Activated T-helper 17 cell treated with anti-CD3 and anti-CD28 coated beads, Interleukin-2, amount 50 U/mL, for 72 hours (primary cell): ENCODE measurements at regions not wholly inside any gene's neighbourhood (a gene's known extent, or its start where the extent isn't known, plus 50 kb on each side); places are given as distances from the start of the nearest gene placed in this dataset.
"Not testable (repeated sequence)": the region's sequence is repeated elsewhere in the genome, so short reads cannot be mapped to it uniquely, and the experiment has no call there.

Experiments used
- ATAC-seq: fragments of 150-1000 bp; cut with Tn5 transposase; replicated peaks from 2 replicates; pipeline ENCODE4 v1.10.0; 2021; ENCODE audit warnings: mild to moderate bottlenecking, moderate library complexity
- H3K27ac Mint-ChIP-seq: one replicate; pipeline ENCODE4 v1.8.0; 2022; ENCODE audit warnings: mixed read lengths
- H3K27me3 Mint-ChIP-seq: one replicate; pipeline ENCODE4 v1.8.0; 2022; ENCODE audit warnings: mixed read lengths
- H3K36me3 Mint-ChIP-seq: one replicate; pipeline ENCODE4 v1.8.0; 2022; ENCODE audit warnings: low read depth, mild to moderate bottlenecking, mixed read lengths
- H3K4me1 Mint-ChIP-seq: one replicate; pipeline ENCODE4 v1.8.0; 2022; ENCODE audit warnings: mixed read lengths
- H3K4me3 Mint-ChIP-seq: one replicate; pipeline ENCODE4 v1.8.0; 2022; ENCODE audit warnings: mild to moderate bottlenecking, mixed read lengths
- H3K9me3 Mint-ChIP-seq: one replicate; pipeline ENCODE4 v1.8.0; 2022; ENCODE audit warnings: mixed read lengths

DNA sequence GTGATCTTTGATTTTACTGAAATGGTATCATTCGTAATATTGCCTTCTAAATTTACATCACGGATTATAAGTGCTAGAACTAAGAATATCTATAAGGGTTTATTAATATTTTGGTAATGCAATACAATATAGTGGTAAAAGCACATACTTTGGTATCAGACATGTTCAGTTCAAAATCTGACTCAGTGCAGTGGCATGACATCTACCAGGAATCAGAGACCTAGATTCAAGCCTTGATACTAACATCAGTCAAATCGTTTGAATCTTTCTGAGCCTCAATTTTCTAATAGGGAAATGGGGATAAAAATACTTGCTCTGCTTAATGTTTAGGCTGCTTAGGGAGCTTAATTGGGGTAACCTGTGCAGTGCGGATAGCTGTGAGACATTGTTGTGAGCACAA is 488.0 kb downstream of the BCKDHB start:
- ATAC-seq = no peak
- no peaks in the 10 kb centered on the region for H3K27me3 Mint-ChIP-seq
- no peaks in the 10 kb centered on the region for H3K4me1 Mint-ChIP-seq
- no peak overlapping the region for H3K27ac Mint-ChIP-seq
- no peak overlapping the region for H3K4me3 Mint-ChIP-seq
- H3K9me3 Mint-ChIP-seq = no peaks in the 10 kb centered on the region
- no peaks in the 10 kb centered on the region for H3K36me3 Mint-ChIP-seq

DNA sequence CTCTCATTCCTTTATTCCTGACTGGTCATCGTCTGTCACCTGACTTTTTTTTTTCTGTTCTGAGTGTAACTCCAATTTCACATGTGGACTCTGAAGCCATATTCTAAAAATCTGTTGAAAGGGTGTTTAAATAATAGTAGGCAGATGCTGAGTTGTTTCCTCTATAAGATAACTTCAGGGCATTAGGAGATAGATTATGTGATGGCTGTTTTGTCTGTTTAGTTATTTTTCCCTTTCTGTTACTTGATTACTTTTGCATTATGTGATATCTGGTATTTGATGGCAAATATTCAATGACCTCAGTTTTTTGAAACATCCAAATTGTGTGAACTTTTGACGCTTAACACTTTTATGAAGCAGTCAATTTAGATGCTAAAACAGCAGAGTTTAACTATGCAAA is 486.0 kb downstream of the BCKDHB start:
- no peak overlapping the region for H3K4me3 Mint-ChIP-seq
- H3K36me3 Mint-ChIP-seq = no peaks in the 10 kb centered on the region
- peaks cover 2% of the 10 kb centered on the region for H3K9me3 Mint-ChIP-seq
- no peak for ATAC-seq
- no peaks in the 10 kb centered on the region for H3K4me1 Mint-ChIP-seq
- H3K27ac Mint-ChIP-seq = no peak overlapping the region
- no peaks in the 10 kb centered on the region for H3K27me3 Mint-ChIP-seq

DNA sequence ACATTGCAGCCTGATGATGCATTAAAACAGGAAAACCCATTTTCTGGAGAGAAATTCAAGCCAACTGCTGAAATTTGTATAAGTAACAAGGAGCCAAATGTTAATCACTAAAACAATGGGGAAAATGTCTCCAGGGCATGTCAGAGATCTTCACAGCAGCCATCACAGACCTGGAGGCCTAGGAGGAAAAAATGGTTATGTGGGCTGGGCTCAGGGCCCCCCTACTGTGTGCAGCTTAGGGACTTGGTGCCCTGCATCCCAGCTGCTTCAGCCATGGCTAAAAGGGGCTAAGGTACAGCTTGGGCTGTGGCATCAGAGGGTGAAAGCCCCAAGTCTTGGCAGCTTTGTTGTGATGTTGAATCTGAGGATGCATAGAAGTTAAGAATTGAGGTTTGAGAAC is 479.8 kb downstream of the BCKDHB start:
- H3K27ac Mint-ChIP-seq = no peak overlapping the region
- H3K4me1 Mint-ChIP-seq = no peaks in the 10 kb centered on the region
- ATAC-seq = no peak
- peaks cover 11% of the 10 kb centered on the region for H3K9me3 Mint-ChIP-seq
- H3K27me3 Mint-ChIP-seq = no peaks in the 10 kb centered on the region
- no peaks in the 10 kb centered on the region for H3K36me3 Mint-ChIP-seq
- no peak overlapping the region for H3K4me3 Mint-ChIP-seq

DNA sequence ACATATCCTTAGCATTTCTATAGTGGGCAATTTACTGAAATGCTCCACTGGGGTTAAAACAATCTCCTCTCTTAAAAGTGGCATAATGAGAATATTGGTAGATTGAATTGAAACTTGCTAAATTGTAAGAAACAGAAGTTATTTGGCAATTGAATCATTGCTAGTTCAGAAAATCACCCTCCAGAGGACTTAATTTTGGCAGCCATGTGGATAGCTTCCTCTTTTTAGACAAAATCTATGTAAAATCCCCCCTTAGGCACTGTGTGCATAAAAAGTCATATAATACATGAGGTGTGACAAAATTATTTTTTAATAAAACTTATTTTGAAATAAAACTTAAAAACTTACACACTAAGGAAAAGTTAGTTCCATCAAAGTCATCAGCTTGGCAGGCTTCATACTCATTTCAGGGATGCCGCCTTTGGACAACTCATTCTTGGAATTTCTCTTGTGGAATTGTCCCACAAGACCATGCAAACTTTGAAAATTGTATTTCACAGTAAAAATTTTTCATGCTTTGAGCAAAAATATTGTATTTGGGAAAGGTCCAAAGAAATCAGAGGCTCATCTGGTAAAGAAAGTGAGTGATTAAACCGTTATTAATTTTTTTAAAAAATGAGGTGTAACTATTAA is 473.0 kb downstream of the BCKDHB start:
- Mint-ChIP-seq H3K36me3 (no peaks in the 10 kb centered on the region), H3K4me3 (no peak overlapping the region), H3K27me3 (peaks cover 4% of the 10 kb centered on the region), H3K9me3 (no peaks in the 10 kb centered on the region), H3K27ac (no peak overlapping the region), H3K4me1 (no peaks in the 10 kb centered on the region)
- ATAC-seq = no peak

DNA sequence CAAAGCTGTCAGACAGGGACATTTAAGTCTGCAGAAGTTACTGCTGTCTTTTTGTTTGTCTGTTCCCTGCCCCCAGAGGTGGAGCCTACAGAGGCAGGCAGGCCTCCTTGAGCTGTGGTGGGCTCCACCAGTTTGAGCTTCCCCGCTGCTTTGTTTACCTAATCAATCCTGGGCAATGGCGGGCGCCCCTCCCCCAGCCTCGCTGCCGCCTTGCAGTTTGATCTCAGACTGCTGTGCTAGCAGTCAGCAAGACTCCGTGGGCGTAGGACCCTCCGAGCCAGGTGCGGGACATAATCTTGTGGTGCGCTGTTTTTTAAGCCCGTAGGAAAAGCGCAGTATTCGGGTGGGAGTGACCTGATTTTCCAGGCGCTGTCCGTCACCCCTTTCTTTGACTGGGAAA is 466.8 kb downstream of the BCKDHB start:
- not testable (repeated sequence) for H3K9me3 Mint-ChIP-seq, ATAC-seq, H3K36me3 Mint-ChIP-seq, H3K4me3 Mint-ChIP-seq, H3K27ac Mint-ChIP-seq, H3K27me3 Mint-ChIP-seq, H3K4me1 Mint-ChIP-seq

DNA sequence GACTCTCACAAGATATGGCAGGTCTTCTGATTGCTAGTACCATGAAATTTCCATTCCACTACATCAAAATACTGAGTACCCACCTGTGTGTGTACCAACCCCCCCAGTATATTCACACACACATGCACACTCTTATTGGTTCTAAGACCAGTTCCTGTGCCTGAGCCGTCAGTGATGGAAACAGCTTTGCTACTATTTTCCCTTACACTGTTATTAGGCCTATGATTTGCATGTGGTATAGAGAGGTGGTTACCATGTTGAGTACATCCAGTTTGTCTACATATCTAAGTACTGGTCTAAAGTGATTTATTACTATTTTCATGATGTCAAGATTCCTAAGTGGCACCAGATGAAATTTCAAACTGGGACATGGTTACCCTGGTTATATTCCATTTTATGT is 459.9 kb downstream of the BCKDHB start:
- no peak for ATAC-seq
- Mint-ChIP-seq H3K9me3 (no peaks in the 10 kb centered on the region), H3K27me3 (no peaks in the 10 kb centered on the region), H3K4me1 (no peaks in the 10 kb centered on the region), H3K36me3 (no peaks in the 10 kb centered on the region), H3K27ac (no peak overlapping the region), H3K4me3 (no peak overlapping the region)

DNA sequence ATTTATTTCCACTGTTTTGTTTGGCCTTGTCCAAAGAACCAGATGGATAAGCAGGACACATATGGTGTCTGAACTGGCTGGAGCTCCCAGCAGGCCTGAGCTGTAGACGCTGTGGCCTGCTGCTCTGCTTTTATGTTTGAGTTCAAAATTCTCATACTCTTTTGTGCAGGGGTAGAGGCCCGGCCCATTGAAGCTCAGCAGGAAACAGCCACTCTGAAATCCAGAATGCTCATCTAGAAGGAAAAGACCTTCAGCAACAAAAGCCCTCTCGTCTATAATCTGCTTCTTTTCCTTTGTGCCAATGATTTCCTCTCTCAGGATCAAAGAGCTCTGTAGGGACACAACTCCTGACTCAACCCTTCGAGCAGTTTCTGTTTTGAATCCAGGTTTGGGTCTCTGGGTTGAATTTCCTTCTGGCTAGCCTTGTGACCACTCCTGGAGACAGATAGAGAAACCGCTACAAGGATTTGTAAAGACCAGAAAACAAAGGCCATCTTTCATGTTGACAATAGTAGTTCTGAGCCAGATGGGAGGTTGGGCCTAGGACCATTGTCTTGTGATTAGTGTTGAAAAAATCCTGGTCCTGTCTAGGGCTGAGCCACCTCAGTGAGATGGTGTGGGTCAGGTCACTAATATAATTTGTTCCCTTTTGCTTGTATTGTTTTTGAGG is 446.7 kb downstream of the BCKDHB start:
- H3K27ac Mint-ChIP-seq = no peak overlapping the region
- no peaks in the 10 kb centered on the region for H3K27me3 Mint-ChIP-seq
- no peak overlapping the region for H3K4me3 Mint-ChIP-seq
- no peaks in the 10 kb centered on the region for H3K4me1 Mint-ChIP-seq
- no peak for ATAC-seq
- no peaks in the 10 kb centered on the region for H3K36me3 Mint-ChIP-seq
- no peaks in the 10 kb centered on the region for H3K9me3 Mint-ChIP-seq

DNA sequence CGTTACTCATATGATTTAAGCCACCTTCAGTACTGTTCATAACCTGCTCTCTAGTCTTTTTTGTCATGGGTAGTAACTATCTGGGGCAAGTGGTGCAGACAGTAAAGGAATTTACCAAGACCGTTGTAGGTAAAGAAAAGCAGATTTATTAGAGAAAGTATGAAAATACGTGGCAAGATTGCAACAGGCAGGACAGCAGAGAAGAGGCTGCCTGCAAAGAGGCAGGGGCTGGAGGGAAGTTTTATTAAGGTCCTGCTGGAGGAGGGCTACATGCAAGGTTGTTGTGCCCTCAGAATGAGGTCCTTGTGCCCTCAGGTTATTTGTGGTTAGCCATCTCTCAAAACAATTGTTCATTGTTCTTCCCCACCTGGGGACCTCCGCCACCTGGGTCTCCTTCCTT is 444.3 kb downstream of the BCKDHB start:
- H3K27me3 Mint-ChIP-seq = peaks cover 3% of the 10 kb centered on the region
- ATAC-seq = no peak
- no peaks in the 10 kb centered on the region for H3K36me3 Mint-ChIP-seq
- no peak overlapping the region for H3K27ac Mint-ChIP-seq
- H3K9me3 Mint-ChIP-seq = no peaks in the 10 kb centered on the region
- no peak overlapping the region for H3K4me3 Mint-ChIP-seq
- no peaks in the 10 kb centered on the region for H3K4me1 Mint-ChIP-seq

DNA sequence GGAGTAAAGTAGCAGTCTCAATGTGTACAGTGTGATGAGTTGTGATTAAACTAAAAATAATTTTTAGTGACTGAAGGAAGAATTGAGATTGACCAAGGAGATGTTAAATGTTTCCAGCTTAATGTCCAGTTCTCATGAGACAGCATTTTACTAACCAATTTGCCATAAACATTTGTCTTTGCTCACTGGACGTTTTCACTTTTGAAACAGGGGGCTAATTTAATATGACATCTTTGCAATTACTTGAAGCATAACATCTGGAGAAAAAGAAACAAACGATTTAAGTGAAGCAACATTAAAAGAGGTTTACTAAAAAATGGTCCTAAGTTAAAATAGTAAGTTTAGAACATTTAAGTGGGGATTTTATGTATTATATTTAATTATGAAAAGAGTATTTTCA is 443.8 kb downstream of the BCKDHB start:
- no peak overlapping the region for H3K4me3 Mint-ChIP-seq
- ATAC-seq = no peak
- H3K4me1 Mint-ChIP-seq = no peaks in the 10 kb centered on the region
- H3K36me3 Mint-ChIP-seq = no peaks in the 10 kb centered on the region
- H3K9me3 Mint-ChIP-seq = no peaks in the 10 kb centered on the region
- H3K27ac Mint-ChIP-seq = no peak overlapping the region
- peaks cover 3% of the 10 kb centered on the region for H3K27me3 Mint-ChIP-seq

DNA sequence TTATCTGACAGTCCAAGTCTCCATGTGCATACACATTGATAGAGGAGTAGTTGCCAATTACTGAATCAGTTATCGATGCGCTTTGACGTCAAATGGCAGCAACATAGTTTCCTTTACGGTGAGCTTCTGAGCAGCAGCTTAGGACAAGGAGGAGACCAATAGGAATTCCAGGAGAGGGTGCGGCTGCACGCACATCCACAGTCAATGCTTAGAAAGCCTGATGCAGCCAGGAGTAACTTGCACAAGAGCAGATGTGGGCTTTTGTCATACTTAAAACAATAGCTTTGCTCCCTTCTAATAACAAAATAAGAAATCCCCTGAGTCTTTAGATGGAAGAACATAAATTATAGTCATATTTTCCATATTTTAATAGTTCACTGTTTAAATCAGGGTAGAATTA is 442.1 kb downstream of the BCKDHB start:
- no peak for ATAC-seq
- Mint-ChIP-seq H3K4me1 (no peaks in the 10 kb centered on the region), H3K9me3 (no peaks in the 10 kb centered on the region)

DNA sequence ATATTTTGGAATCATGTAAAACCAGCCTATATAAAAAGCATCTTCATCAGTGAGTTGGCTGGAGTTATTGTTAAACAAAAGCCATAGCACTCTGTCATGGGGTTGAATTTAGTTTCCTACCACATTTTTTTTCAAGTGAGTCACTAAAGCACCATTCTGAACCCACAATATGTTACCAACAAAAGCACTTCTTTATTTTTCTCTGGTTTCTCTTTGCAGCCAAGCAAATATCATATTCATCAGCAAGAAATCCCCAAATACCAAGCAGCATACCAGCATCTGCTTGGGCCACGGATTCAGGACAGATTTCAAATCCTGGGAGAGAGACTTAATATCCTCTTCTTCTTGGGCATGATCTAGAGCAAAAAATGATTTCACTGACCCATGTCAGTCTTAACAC is 441.4 kb downstream of the BCKDHB start:
- Mint-ChIP-seq H3K27me3 (peaks cover 3% of the 10 kb centered on the region), H3K4me3 (no peak overlapping the region), H3K27ac (no peak overlapping the region), H3K4me1 (no peaks in the 10 kb centered on the region), H3K9me3 (no peaks in the 10 kb centered on the region), H3K36me3 (no peaks in the 10 kb centered on the region)
- peak; percentile 31 for ATAC-seq

More for the DNA sequence above, 442.1 kb downstream of the BCKDHB start:
- H3K27me3 Mint-ChIP-seq = peaks cover 3% of the 10 kb centered on the region
- no peak overlapping the region for H3K27ac Mint-ChIP-seq
- no peaks in the 10 kb centered on the region for H3K36me3 Mint-ChIP-seq
- H3K4me3 Mint-ChIP-seq = no peak overlapping the region

DNA sequence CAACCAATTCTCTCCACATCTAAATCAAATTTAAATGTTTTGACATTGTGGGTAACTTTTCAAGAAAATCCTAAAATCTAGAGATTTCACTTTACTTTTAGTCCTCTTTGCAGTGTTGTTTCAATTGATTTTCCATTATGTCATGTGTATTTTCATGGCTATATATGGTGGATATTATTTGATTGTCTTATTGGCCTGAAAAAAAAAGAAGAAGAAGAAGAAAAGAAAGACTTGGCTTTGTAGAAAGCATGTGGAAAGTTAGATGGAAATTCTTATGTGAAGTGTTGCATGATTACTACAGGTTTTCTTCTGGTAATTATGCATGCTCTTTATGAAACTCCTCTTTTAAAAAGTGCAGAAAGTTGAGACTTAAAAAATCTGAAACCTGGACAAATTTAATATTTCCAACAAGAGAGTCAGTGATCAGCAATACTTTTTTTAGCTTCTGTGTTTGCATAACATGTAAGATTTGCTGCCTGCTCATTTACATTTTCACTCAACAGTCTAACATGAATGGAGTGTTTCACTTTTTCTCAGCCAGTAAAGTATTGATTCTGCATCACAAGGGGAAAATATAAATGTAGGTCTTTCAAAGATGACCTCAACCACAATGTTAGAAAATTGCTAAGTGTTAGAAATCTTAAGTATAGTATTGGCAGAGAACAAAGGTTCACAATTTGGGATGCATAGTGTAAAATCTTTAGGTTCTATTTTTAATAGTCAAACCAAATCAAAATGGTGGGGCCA is 438.7 kb downstream of the BCKDHB start:
- no peaks in the 10 kb centered on the region for H3K36me3 Mint-ChIP-seq
- peaks cover 7% of the 10 kb centered on the region for H3K27me3 Mint-ChIP-seq
- ATAC-seq = peak; percentile 28
- H3K27ac Mint-ChIP-seq = no peak overlapping the region
- no peak overlapping the region for H3K4me3 Mint-ChIP-seq
- H3K9me3 Mint-ChIP-seq = no peaks in the 10 kb centered on the region
- no peaks in the 10 kb centered on the region for H3K4me1 Mint-ChIP-seq

DNA sequence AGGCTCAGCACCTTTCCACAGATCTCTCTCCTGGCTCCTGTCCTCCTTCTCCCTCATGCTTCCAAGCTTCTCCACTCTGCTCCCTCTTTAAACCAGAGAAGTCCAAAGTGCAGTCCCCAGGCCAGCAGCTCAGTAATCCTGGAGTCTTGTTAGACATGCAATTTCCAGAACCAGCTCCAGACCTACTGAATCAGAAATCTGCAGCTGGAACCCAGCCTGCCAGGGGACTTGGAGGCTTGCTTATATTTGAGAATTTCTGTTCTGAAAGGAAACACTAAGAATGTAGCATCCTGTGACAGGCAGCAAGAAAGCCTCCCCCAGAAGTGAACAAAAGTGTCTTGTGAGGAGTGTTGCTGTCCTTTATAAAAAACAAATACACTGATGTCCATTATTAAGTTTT is 438.1 kb downstream of the BCKDHB start:
- no peak overlapping the region for H3K4me3 Mint-ChIP-seq
- peaks cover 9% of the 10 kb centered on the region for H3K27me3 Mint-ChIP-seq
- no peaks in the 10 kb centered on the region for H3K4me1 Mint-ChIP-seq
- H3K9me3 Mint-ChIP-seq = no peaks in the 10 kb centered on the region
- H3K36me3 Mint-ChIP-seq = no peaks in the 10 kb centered on the region
- no peak for ATAC-seq
- no peak overlapping the region for H3K27ac Mint-ChIP-seq

DNA sequence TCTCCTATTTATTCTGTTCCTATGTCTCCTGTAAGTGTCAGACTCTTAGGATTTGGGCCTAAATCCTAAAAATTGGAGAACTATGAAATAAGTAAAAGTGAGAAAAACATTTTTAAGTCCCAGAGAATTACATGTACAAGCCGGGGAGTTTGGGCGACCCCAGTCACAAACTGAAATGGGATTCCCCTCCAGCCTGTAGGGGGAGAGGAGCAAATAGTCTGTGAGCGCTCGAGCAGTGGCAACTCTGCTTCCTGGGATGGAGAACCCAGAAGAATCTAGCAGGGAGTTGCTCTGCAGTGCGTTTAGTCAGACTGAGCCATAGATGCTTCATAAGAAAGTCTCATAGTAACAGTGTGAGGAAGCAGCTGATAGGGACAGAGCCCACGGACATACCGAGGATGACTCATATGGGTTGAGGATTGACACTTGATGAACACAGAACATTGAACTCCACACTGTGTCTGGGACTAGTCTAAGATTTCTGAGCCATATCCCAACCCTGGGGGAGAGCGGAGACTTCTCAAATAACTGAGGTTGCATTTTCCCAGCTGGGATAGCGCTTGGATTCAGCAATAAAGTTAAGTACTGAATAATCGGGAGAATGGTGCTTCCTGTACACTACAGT is 437.2 kb downstream of the BCKDHB start:
- H3K27me3 Mint-ChIP-seq = peaks cover 9% of the 10 kb centered on the region
- H3K4me1 Mint-ChIP-seq = no peaks in the 10 kb centered on the region
- peak; percentile 59 for ATAC-seq
- H3K9me3 Mint-ChIP-seq = no peaks in the 10 kb centered on the region
- no peaks in the 10 kb centered on the region for H3K36me3 Mint-ChIP-seq
- H3K27ac Mint-ChIP-seq = no peak overlapping the region
- H3K4me3 Mint-ChIP-seq = no peak overlapping the region

DNA sequence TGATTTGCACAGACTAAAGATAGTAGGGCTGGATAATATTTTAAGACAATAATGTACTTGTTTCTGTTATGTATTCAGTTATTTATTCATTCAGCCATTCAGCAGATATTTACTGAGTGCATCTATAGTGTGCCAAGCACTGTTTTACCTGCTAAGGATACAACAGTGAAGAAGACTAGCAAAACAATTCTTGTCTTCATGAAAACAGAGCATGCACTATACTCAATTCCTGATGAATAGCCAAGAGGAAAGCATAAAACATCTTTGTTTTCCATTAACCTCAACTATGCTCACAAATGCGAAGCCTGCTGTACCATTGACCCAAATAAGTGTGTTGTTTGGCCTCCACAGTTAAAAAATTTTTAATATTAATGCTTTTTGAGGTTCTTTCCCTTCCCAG is 436.7 kb downstream of the BCKDHB start:
- Mint-ChIP-seq H3K27ac (no peak overlapping the region), H3K4me3 (no peak overlapping the region), H3K36me3 (no peaks in the 10 kb centered on the region), H3K9me3 (no peaks in the 10 kb centered on the region), H3K27me3 (peaks cover 9% of the 10 kb centered on the region), H3K4me1 (no peaks in the 10 kb centered on the region)
- ATAC-seq = no peak
